Activated naive CD4-positive, alpha-beta T cell treated with anti-CD3 and anti-CD28 coated beads, Interleukin-2, amount 50 U/mL, for 72 hours (primary cell): ENCODE measurements at regions not wholly inside any gene's neighbourhood (a gene's known extent, or its start where the extent isn't known, plus 50 kb on each side); places are given as distances from the start of the nearest gene placed in this dataset.
A peak's percentile ranks its signal among the peaks of the same experiment; 100 is the strongest.

ENCODE experiments used
- ATAC-seq, 2 donors: fragments of 150-1000 bp; cut with Tn5 transposase; 2 replicates each; pipeline ENCODE4 v1.10.0; 2021; ENCODE audit warnings: mild to moderate bottlenecking in 2 of 2, moderate library complexity in 2 of 2
- DNase-seq, 2 donors: peaks; one replicate each; pipeline ENCODE4 v3.0.0; 2021 to 2022; ENCODE audit warnings: low spot score in 2 of 2
- H3K27ac Mint-ChIP-seq, 2 donors: one replicate each; pipeline ENCODE4 v1.8.0; 2022; ENCODE audit warnings: mild to moderate bottlenecking in 2 of 2, mixed read lengths in 2 of 2
- H3K36me3 Mint-ChIP-seq, 2 donors: one replicate each; pipeline ENCODE4 v1.8.0; 2022; ENCODE audit warnings: mixed read lengths in 2 of 2
- H3K9me3 Mint-ChIP-seq, 2 donors: one replicate each; pipeline ENCODE4 v1.8.0; 2022; ENCODE audit warnings: mixed read lengths in 2 of 2

DNA sequence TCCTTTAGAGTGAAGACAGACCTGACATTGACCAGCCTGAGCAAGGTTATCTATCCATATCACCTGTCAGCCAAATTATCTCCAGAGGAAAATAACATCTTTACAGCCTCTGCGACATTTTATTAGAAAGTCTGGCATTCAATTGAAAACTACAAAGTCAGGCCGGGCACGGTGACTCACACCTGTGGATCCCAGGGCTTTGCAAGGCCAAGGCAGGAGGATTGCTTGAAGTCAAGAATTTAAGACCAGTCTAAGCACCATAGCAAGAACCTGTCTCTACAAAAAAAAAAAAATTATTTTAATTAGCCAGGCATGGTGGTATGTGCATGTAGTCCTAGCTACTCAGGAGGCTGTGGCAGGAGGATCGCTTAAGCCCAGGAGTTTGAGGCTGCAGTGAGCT is 141.6 kb downstream of the RCN1 start:
- no peaks in the 10 kb centered on the region for H3K9me3 Mint-ChIP-seq
- no peak for ATAC-seq
- no peaks in the 10 kb centered on the region for H3K36me3 Mint-ChIP-seq
- no peak overlapping the region for H3K27ac Mint-ChIP-seq
- no peak for DNase-seq

DNA sequence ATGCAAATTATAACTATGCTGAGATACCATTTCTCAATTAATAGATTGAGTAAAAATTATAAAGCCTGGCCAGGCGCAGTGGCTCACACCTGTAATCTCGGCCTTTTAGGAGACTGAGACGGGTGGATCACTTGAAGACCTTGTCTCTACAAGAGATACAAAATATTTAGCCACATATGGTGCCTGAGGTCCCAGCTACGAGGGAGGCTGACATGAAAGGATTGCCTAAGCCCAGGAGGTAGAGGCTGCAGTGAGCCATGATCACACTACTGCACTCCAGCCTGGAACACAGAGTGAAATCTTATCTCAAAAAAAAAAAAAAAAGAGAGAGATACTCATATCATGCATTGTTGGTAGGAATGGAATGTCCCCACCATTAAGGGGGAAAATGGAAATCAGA is 142.4 kb downstream of the RCN1 start:
- Mint-ChIP-seq H3K27ac (no peak overlapping the region), H3K9me3 (no peaks in the 10 kb centered on the region), H3K36me3 (no peaks in the 10 kb centered on the region)
- DNase-seq (no peak), ATAC-seq (no peak)

DNA sequence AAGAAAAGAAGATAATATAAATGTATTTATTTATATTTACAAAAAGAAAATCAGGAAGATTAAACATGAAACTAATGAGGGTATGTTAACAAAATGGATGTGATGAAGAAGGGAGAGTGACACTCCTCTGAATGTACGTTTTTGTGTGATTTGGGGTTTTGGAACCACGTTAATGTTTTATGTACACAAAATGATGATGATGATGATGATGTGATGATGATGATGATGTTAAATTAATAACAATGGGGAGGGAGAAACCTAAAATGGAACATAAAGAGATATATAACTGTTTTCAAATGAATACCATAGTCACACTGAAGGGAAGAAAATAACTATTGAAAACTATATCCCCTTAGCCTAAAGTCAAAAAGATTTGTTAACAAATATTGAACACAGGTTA is 143.1 kb downstream of the RCN1 start:
- no peak for DNase-seq
- no peak overlapping the region for H3K27ac Mint-ChIP-seq
- no peaks in the 10 kb centered on the region for H3K36me3 Mint-ChIP-seq
- no peaks in the 10 kb centered on the region for H3K9me3 Mint-ChIP-seq
- ATAC-seq: no peak

DNA sequence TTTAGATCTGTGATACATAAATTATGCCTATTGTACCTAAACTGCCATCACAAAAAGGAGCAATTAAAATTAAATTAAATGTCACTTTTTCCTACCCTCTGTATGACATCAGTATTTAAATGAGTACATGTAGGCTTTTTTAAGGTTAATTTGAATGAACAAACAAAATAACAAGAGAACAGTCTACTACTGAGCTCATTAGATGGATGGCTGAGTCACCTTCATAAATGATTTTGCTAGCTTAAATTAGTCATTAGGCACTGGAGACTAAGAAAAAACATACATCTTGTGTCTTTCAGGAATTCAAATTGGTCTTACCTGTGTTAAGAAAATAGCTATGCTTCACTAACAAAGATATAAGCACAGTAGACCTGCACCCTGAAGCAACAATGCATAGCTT is 153.6 kb downstream of the RCN1 start:
- Mint-ChIP-seq H3K36me3 (no peaks in the 10 kb centered on the region), H3K9me3 (no peaks in the 10 kb centered on the region), H3K27ac (no peak overlapping the region)
- peak in 1 of 2 donors; percentile 66 for ATAC-seq
- no peak for DNase-seq

DNA sequence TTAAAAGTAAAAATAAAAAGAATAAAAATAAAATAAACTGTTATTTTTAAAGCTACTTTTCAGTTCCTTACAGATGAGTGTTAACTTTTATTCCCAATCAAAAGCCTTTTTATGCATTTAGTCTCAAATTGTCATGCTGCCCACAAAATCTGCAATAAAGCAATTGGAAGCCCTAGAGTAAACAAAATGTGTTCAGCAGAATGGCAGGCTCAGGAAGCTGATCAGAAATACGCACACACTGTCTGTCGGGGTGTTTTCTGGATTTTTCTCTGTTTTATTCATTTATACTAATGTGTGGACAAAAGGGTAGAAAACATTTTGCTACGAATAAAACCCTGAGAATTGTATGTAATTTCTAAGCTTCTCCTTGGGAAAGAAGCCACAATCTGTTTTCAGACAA is 162.8 kb downstream of the RCN1 start:
- H3K27ac Mint-ChIP-seq: no peak overlapping the region
- ATAC-seq (no peak), DNase-seq (no peak)
- H3K36me3 Mint-ChIP-seq: no peaks in the 10 kb centered on the region
- no peaks in the 10 kb centered on the region for H3K9me3 Mint-ChIP-seq

DNA sequence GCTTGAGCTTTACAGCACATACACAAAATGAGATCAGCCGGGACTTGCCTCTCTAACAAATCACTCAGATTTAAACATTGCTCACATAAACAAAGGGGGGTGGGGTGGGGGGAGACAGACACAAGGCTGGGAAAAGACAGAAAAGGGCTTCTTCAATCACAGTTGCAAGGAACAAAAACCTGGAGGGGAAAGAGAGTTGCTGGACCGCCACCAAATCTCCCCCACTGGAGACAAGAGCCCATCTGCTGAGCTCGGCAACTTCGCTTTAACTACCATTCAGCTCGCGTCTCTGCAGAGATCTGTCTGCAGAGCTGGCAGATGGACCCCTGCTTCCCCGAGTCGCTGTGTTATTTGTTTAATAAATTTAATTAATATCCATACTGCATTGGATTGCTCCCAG is 165.0 kb downstream of the RCN1 start:
- no peaks in the 10 kb centered on the region for H3K9me3 Mint-ChIP-seq
- H3K36me3 Mint-ChIP-seq: no peaks in the 10 kb centered on the region
- H3K27ac Mint-ChIP-seq: no peak overlapping the region
- no peak for DNase-seq
- no peak for ATAC-seq

DNA sequence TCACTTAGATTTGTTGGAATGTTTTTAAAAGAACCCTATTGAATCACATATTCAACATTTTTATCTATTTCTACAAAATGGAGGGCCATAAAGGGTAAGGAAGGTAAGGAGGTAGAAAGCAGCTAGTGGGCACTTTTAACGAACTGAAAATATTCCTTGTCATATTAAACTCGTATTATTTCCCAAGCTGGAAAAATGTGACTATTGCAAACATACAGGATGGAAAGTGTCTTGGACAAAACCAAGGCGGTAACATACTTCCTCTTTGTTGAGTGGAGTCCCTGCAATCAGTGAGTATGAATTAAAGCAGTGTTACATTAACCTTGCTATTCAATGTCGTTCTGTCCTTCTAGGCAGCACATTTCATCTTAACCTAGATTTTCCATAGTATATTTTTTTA is 165.6 kb downstream of the RCN1 start:
- H3K9me3 Mint-ChIP-seq: no peaks in the 10 kb centered on the region
- DNase-seq: no peak
- H3K36me3 Mint-ChIP-seq: no peaks in the 10 kb centered on the region
- no peak for ATAC-seq
- H3K27ac Mint-ChIP-seq: no peak overlapping the region

DNA sequence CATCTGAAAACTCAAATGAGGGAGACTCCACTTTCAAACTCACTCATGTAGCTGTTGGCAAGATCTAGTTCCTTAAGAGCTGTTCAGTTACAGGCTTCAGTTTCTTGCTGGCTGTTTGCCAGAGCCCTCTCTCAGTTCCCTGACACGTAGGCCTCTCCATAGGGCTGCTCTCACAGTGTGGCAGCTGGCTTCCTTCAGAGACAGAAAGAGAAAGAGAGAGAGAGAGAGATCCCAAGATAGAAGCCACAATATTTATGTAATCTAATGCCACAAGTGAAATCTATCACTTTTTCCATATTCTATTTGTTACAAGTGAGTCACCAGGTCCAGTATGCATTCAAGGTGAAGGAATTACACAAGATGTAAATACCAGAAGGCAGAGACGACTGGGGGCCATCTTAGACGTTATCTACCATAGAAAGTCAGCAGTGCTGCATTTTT is 168.8 kb downstream of the RCN1 start:
- Mint-ChIP-seq H3K27ac (no peak overlapping the region), H3K36me3 (no peaks in the 10 kb centered on the region), H3K9me3 (peaks cover 0 to 5% of the 10 kb centered on the region in 2 donors)
- ATAC-seq (peak in 1 of 2 donors; percentile 77), DNase-seq (no peak)

DNA sequence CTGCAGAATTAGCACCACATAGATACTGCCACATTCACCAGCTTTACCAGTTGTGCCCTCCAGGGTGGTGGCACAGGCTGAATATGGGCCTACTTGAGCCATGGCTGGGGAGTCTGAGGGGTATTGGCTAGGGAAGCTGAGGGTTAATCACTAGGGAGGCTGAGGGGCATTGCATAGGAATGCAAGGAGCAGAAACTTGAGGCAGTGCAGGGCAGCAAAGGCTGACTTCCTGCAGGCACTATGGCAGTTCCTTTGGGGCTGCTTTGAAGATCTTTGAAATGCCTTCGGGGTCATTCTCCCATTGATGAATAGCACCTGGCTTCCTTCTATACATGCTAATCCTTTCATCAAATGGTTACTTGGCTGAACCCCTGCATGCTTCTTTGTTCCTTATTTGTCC is 171.5 kb downstream of the RCN1 start:
- Mint-ChIP-seq H3K9me3 (peaks cover 0 to 6% of the 10 kb centered on the region in 2 donors), H3K27ac (no peak overlapping the region), H3K36me3 (no peaks in the 10 kb centered on the region)
- ATAC-seq: no peak
- no peak for DNase-seq

DNA sequence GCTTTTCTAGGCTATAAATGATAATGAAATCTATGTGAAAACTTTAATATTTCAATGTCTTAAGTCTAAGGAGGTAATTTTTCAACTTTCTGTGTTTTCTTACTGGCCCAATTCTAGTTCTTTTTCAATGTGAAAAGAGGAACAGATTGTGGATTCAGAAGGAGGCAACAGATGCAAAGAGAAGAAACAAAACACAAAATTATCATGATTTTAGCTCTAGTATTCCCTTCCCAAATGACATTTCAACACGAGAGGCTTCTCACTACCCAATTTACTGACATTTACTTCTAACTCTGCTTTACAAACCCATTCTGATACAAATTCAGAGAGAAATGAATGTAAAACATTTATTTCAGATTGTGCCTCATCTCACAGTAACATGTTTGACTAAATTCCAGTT is 169.4 kb downstream of the WT1 start:
- peaks cover 0 to 6% of the 10 kb centered on the region in 2 donors for H3K9me3 Mint-ChIP-seq
- no peak for ATAC-seq
- no peaks in the 10 kb centered on the region for H3K36me3 Mint-ChIP-seq
- DNase-seq: no peak
- H3K27ac Mint-ChIP-seq: no peak overlapping the region

DNA sequence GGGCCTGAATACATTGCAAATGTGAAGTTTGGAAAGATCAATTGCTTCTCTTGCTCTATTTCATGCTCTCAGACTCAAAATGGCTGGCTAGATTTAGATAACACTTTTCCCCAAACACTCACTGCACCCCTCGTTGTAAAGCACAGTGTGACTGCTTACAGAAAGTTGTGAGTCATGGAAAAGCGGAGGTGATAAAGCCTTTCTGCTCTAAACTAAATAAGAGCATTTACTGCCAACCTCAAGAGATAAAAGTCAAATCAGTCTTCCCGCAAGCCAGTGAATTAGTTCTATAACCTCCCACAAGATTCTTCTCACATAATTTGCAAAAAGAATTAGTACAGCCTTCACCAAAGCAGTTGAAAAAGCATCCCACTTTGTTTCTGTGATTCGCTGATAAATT is 168.7 kb downstream of the WT1 start:
- peak in 1 of 2 donors; percentile 43 for ATAC-seq
- H3K36me3 Mint-ChIP-seq: no peaks in the 10 kb centered on the region
- no peak overlapping the region for H3K27ac Mint-ChIP-seq
- DNase-seq: no peak
- peaks cover 0 to 6% of the 10 kb centered on the region in 2 donors for H3K9me3 Mint-ChIP-seq

DNA sequence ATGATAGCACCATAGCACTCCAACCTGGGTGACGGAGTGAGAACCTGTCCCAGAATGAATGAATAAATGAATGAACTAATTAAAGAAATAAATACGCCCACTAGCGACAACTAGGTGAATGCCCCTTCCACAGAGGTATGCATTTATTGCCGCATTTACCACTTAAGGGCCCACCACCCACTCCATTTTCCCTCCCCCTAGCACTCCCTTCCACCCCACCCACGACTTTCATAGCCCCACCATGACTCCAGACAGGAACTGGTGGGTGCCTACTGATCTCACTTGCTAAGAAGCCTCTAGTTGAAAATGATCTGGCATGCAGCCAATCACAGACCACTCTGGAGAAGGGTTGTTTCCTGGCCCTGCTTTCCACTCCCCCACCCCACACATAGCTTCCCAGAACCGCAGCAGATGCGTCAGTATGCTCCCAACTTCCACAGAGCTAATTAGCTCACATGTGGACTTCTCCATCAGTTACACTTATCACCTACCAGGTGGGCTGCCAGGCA is 167.6 kb downstream of the WT1 start:
- H3K36me3 Mint-ChIP-seq: no peaks in the 10 kb centered on the region
- ATAC-seq: no peak
- peaks cover 0 to 6% of the 10 kb centered on the region in 2 donors for H3K9me3 Mint-ChIP-seq
- H3K27ac Mint-ChIP-seq: no peak overlapping the region
- DNase-seq: no peak

DNA sequence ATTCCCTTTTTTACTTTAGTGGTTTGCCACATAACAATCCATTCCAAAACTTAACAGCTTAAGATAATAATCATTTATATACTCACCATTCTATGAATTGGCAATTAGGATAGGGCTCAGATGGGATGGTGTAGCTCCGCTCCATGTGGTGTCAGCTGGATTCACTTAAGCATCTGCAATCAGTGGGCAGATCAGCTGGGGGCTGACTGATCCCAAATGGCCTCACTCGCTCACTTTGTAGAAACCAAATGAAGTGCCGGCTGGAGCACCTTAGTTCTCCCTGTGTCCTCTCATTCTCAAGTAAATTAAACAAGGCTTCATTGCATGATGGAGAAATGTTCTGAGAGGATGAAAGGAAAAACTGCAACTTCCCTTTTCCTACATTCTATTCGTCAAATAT is 161.4 kb downstream of the WT1 start:
- no peaks in the 10 kb centered on the region for H3K9me3 Mint-ChIP-seq
- H3K36me3 Mint-ChIP-seq: no peaks in the 10 kb centered on the region
- DNase-seq (no peak), ATAC-seq (no peak)
- H3K27ac Mint-ChIP-seq: no peak overlapping the region

DNA sequence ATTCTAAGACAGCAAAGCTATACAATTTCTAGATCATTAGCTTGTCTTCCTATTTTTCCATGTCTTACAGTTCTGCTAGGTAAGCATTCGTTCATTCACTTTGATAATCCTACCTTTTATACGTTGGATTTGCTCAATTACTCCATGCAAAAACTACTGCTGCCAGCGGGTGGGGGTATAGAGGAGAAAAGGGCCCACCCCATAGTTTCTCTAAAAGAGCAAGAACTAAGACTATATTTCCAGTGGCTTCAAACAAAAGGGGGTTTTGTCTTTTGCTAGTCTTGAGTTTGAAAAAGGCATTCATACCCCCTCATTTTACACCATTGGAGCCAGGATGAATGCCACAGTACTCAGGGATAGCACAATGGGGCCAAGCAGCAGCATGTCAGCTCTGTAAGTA is 155.7 kb downstream of the WT1 start:
- Mint-ChIP-seq H3K9me3 (peaks cover 4 to 9% of the 10 kb centered on the region in 2 donors), H3K27ac (no peak overlapping the region), H3K36me3 (peaks cover 0 to 5% of the 10 kb centered on the region in 2 donors)
- DNase-seq (no peak), ATAC-seq (no peak)

DNA sequence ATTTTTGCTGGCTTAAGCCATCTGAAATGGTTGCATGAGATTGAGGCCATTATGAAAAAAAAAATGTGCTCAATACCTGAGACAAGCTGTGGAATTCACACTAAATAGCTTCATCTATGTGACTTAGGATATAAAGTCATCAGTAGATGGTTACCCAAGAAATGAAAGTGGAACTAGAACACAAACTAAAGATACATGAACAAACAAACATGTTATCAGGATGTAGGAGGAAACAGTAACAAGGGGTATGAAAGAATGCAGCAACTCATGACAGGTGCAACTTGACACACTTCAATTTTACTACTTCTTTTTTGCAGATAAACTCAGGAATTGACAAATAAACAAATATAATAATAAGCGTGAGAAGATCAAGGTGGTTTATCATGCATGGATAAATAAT is 155.0 kb downstream of the WT1 start:
- DNase-seq (no peak), ATAC-seq (no peak)
- Mint-ChIP-seq H3K9me3 (peaks cover 4 to 9% of the 10 kb centered on the region in 2 donors), H3K36me3 (peaks cover 0 to 5% of the 10 kb centered on the region in 2 donors), H3K27ac (no peak overlapping the region)

DNA sequence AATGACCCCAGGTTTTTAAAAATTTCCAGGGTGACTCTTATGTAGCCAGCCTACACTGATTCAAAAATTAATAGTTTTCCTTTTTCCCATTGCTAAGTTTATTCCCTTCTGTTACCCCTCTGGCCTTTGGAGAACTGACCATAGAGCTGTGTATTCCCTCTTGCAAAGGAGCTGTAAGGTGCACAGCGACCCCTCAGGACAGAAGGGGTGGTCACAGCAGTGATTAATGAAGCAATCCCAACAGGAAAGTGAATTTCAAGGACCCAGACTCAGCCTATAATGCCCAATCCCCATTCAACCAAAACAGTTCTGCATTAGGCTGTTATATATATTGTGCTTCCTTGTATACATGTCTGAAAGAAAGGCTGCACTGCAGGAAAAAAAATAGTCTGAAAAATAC is 147.1 kb downstream of the WT1 start:
- H3K27ac Mint-ChIP-seq: no peak overlapping the region

DNA sequence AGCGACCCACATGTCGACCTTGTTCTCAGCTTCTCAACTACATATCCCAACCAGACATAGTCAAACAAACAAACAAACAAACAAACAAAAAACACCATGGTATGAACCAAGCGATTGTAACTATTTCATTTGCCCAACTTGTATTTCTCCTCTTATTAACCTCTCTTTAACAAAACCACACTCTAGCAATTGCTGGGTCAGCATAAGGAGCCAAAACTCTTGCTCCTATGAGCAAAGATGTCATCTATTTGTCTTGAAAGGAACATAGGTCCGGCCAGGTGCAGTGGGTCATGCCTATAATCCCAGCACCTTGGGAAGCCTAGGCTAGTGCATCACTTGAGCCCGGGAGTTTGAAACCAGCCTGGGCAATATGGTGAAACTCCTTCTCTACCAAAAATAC is 145.6 kb downstream of the WT1 start:
- ATAC-seq (no peak), DNase-seq (no peak)
- Mint-ChIP-seq H3K36me3 (no peaks in the 10 kb centered on the region), H3K9me3 (peaks cover 0 to 5% of the 10 kb centered on the region in 2 donors), H3K27ac (no peak overlapping the region)

More for the DNA sequence above, 147.1 kb downstream of the WT1 start:
- Mint-ChIP-seq H3K36me3 (peaks cover 0 to 1% of the 10 kb centered on the region in 2 donors), H3K9me3 (peaks cover 6 to 7% of the 10 kb centered on the region in 2 donors)
- DNase-seq: no peak
- ATAC-seq: no peak

DNA sequence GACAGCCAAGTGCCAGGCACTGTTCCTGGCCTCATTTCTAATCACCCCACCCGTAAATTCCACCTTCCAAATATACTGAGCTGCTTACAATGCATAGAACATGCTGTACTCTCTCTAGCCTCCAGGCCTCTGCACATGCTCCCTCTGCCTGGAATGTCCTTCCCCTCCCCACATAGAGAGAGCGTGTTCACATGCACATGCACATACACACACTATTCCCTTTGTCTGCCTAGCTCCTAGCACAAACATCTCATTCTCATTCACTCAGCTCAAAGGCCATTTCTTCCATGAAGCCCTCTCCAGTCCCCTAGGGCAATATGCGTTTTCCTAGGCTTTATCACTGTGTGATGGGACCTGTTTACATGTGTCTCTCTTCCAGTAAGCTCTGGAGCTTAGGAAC is 144.6 kb downstream of the WT1 start:
- H3K36me3 Mint-ChIP-seq: no peaks in the 10 kb centered on the region
- peaks cover 0 to 1% of the 10 kb centered on the region in 2 donors for H3K9me3 Mint-ChIP-seq
- H3K27ac Mint-ChIP-seq: no peak overlapping the region
- ATAC-seq (no peak), DNase-seq (no peak)

DNA sequence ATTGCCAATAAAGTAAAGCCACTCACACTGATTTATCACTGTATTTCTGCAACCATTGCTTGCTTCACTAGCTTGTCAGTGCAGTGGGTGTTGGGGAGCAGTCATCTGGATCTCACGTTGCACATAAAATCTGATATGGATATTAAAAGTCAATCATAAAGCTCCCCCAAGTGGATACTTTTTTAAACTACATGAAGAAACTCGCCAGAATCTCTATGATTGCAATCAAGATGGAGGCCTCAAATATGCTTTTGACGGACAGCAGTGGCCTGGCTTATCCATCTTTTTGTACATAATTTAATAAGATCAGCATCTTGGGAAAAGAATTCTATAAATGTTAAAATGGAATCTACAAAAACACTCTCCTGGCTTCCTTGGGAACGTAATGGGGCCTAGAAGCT is 137.7 kb downstream of the WT1 start:
- H3K27ac Mint-ChIP-seq: no peak overlapping the region
- DNase-seq (no peak), ATAC-seq (peak in 1 of 2 donors; percentile 35)

More for the DNA sequence above, 137.7 kb downstream of the WT1 start:
- Mint-ChIP-seq H3K9me3 (no peaks in the 10 kb centered on the region), H3K36me3 (no peaks in the 10 kb centered on the region)
